Activated CD8-positive, alpha-beta T cell treated with anti-CD3 and anti-CD28 coated beads for 36 hours (primary cell): ENCODE measurements at regions not wholly inside any gene's neighbourhood (a gene's known extent, or its start where the extent isn't known, plus 50 kb on each side); places are given as distances from the start of the nearest gene placed in this dataset.

Experiments used
- ATAC-seq: fragments of 200-7000 bp; cut with Tn5 transposase; one replicate; pipeline ENCODE4 v1.10.0; 2021; ENCODE audit warnings: mild to moderate bottlenecking, moderate library complexity
- CTCF ChIA-PET: fragments of 350-600 bp; sonication (Branson Sonifier 250); formaldehyde crosslinking; loops from one replicate; lab custom pipeline; 2021; ENCODE audit warnings: antibody characterized with exemption; lab: Charles Lee
- POLR2A ChIA-PET: fragments of 350-600 bp; sonication (Branson Sonifier 250); formaldehyde crosslinking; loops from one replicate; lab custom pipeline; 2021; ENCODE audit warnings: antibody characterized with exemption; lab: Charles Lee
- DNase-seq: peaks from one replicate; pipeline ENCODE4 v3.0.0-alpha.2; 2020
- H3K27ac Mint-ChIP-seq: one replicate; pipeline ENCODE4 v1.8.0; 2021; ENCODE audit warnings: mild to moderate bottlenecking, mixed read lengths
- H3K27me3 Mint-ChIP-seq: one replicate; pipeline ENCODE4 v1.8.0; 2021; ENCODE audit warnings: mixed read lengths
- H3K36me3 Mint-ChIP-seq: one replicate; pipeline ENCODE4 v1.8.0; 2021; ENCODE audit warnings: low read depth, mixed read lengths
- H3K4me1 Mint-ChIP-seq: one replicate; pipeline ENCODE4 v1.8.0; 2021; ENCODE audit warnings: low read depth, mixed read lengths
- H3K4me3 Mint-ChIP-seq: one replicate; pipeline ENCODE4 v1.8.0; 2021; ENCODE audit warnings: mild to moderate bottlenecking, moderate library complexity, mixed read lengths
- H3K9me3 Mint-ChIP-seq: one replicate; pipeline ENCODE4 v1.8.0; 2021; ENCODE audit warnings: mixed read lengths
- CTCF ChIP-seq: fragments of 200-600 bp; IDR thresholded peaks from one replicate; pipeline ENCODE4 v1.8.0; 2022; ENCODE audit warnings: antibody characterized with exemption, mild to moderate bottlenecking
- intact Hi-C: fragments of 100-400 bp; cut with micrococcal nuclease; formaldehyde crosslinking; loops from one replicate; pipeline ENCODE4 v1.10.0; 2022

- Mint-ChIP-seq H3K9me3 (no peaks in the 10 kb centered on the region), H3K4me1 (no peaks in the 10 kb centered on the region), H3K36me3 (no peaks in the 10 kb centered on the region), H3K27ac (no peak overlapping the region), H3K27me3 (no peaks in the 10 kb centered on the region), H3K4me3 (no peak overlapping the region)
- DNase-seq = no peak
- no peak for TF ChIP-seq CTCF
- no peak for ATAC-seq
- ChIA-PET POLR2A (no interaction called here), CTCF (no interaction called here)
- intact Hi-C loops = no loop called here
Observed at GRCh38 chrX:99750721-99751120, 659.4 kb downstream of the PCDH19 start.

- ATAC-seq = no peak
- ChIA-PET CTCF (no interaction called here), POLR2A (no interaction called here)
- no peak overlapping the region for H3K4me3 Mint-ChIP-seq
- intact Hi-C loops = no loop called here
- no peaks in the 10 kb centered on the region for H3K36me3 Mint-ChIP-seq
- H3K4me1 Mint-ChIP-seq = no peaks in the 10 kb centered on the region
- H3K27me3 Mint-ChIP-seq = no peaks in the 10 kb centered on the region
- DNase-seq = no peak
- no peak for TF ChIP-seq CTCF
- H3K27ac Mint-ChIP-seq = no peak overlapping the region
- H3K9me3 Mint-ChIP-seq = no peaks in the 10 kb centered on the region
Observed at GRCh38 chrX:99722094-99722493, 688.0 kb downstream of the PCDH19 start.

GRCh38 chrX:99719140-99719539 lies 690.9 kb downstream of the PCDH19 start:
- TF ChIP-seq CTCF = no peak
- Mint-ChIP-seq H3K27me3 (no peaks in the 10 kb centered on the region), H3K9me3 (no peaks in the 10 kb centered on the region), H3K36me3 (no peaks in the 10 kb centered on the region), H3K4me1 (no peaks in the 10 kb centered on the region), H3K4me3 (no peak overlapping the region), H3K27ac (no peak overlapping the region)
- ATAC-seq (no peak), DNase-seq (no peak)
- POLR2A ChIA-PET = no interaction called here
- intact Hi-C loops = no loop called here
- CTCF ChIA-PET = no interaction called here

- CTCF ChIA-PET = no interaction called here
- H3K36me3 Mint-ChIP-seq = no peaks in the 10 kb centered on the region
- H3K27me3 Mint-ChIP-seq = no peaks in the 10 kb centered on the region
- no peak overlapping the region for H3K27ac Mint-ChIP-seq
- DNase-seq = no peak
- POLR2A ChIA-PET = no interaction called here
- intact Hi-C loops = no loop called here
- H3K4me1 Mint-ChIP-seq = no peaks in the 10 kb centered on the region
- H3K4me3 Mint-ChIP-seq = no peak overlapping the region
- no peak for TF ChIP-seq CTCF
- ATAC-seq = no peak
- H3K9me3 Mint-ChIP-seq = no peaks in the 10 kb centered on the region
Observed at GRCh38 chrX:99717716-99718115, 692.4 kb downstream of the PCDH19 start.

- H3K9me3 Mint-ChIP-seq = no peaks in the 10 kb centered on the region
- ChIA-PET POLR2A (no interaction called here), CTCF (no interaction called here)
- ATAC-seq = no peak
- H3K27ac Mint-ChIP-seq = no peak overlapping the region
- H3K4me3 Mint-ChIP-seq = no peak overlapping the region
- no peaks in the 10 kb centered on the region for H3K27me3 Mint-ChIP-seq
- no peak for TF ChIP-seq CTCF
- intact Hi-C loops = no loop called here
- no peaks in the 10 kb centered on the region for H3K4me1 Mint-ChIP-seq
- no peak for DNase-seq
- H3K36me3 Mint-ChIP-seq = no peaks in the 10 kb centered on the region
Observed at GRCh38 chrX:99705701-99706100, 704.4 kb downstream of the PCDH19 start.
